ENCODE measurements at regions not wholly inside any gene's neighbourhood (a gene's known extent, or its start where the extent isn't known, plus 50 kb on each side); places are given as distances from the start of the nearest gene placed in this dataset.

GRCh38 chr20:53878262-53879047 is 191.9 kb downstream of the BCAS1 start:
- DNase-seq = no peak
- peak overlapping the region; percentile 29 to 65 (median 54) for H3K4me3 Mint-ChIP-seq
- peaks cover 0 to 2% (median 1%) of the 10 kb centered on the region in 3 donors for H3K27me3 Mint-ChIP-seq (ENCODE audit: low read depth in 3 of 3)
- H3K27ac Mint-ChIP-seq = peak overlapping the region; percentile 59 to 87 (median 74)
- no peaks in the 10 kb centered on the region for H3K9me3 Mint-ChIP-seq
- H3K36me3 Mint-ChIP-seq = no peaks in the 10 kb centered on the region
- H3K4me1 Mint-ChIP-seq = peaks cover 40 to 42% of the 10 kb centered on the region in 2 donors

- peaks cover 55 to 56% of the 10 kb centered on the region in 2 donors for H3K4me1 Mint-ChIP-seq
These were observed 193.4 kb downstream of the BCAS1 start for GRCh38 chr20:53876956-53877355.

GRCh38 chr20:53876470-53876869 is 193.9 kb downstream of the BCAS1 start:
- Mint-ChIP-seq H3K27ac (no peak overlapping the region), H3K36me3 (no peaks in the 10 kb centered on the region), H3K9me3 (no peaks in the 10 kb centered on the region), H3K4me1 (peaks cover 58 to 59% of the 10 kb centered on the region in 2 donors), H3K4me3 (no peak overlapping the region), H3K27me3 (ENCODE audit: low read depth in 3 of 3) (peaks cover 4 to 7% (median 6%) of the 10 kb centered on the region in 3 donors)
- DNase-seq = no peak

More at GRCh38 chr20:53876956-53877355, 193.4 kb downstream of the BCAS1 start:
- no peaks in the 10 kb centered on the region for H3K36me3 Mint-ChIP-seq
- DNase-seq = no peak
- no peaks in the 10 kb centered on the region for H3K9me3 Mint-ChIP-seq
- H3K27ac Mint-ChIP-seq = no peak overlapping the region
- peaks cover 4 to 7% (median 6%) of the 10 kb centered on the region in 3 donors for H3K27me3 Mint-ChIP-seq (ENCODE audit: low read depth in 3 of 3)
- H3K4me3 Mint-ChIP-seq = no peak overlapping the region

- Mint-ChIP-seq H3K4me1 (peaks cover 54 to 58% of the 10 kb centered on the region in 2 donors), H3K27ac (peak overlapping the region in 3 of 6 donors; percentile 6 to 39 (median 8)), H3K9me3 (no peaks in the 10 kb centered on the region), H3K36me3 (no peaks in the 10 kb centered on the region), H3K27me3 (ENCODE audit: low read depth in 3 of 3) (peaks cover 4 to 7% (median 6%) of the 10 kb centered on the region in 3 donors), H3K4me3 (no peak overlapping the region)
- no peak for DNase-seq
These were observed 194.9 kb downstream of the BCAS1 start for GRCh38 chr20:53875452-53875851.

- Mint-ChIP-seq H3K27ac (peak overlapping the region in 2 of 6 donors; percentile 30 to 39), H3K36me3 (no peaks in the 10 kb centered on the region), H3K4me1 (peaks cover 54 to 58% of the 10 kb centered on the region in 2 donors), H3K4me3 (peak overlapping the region in 1 of 5 donors; percentile 47), H3K27me3 (ENCODE audit: low read depth in 3 of 3) (peaks cover 4 to 7% (median 6%) of the 10 kb centered on the region in 3 donors), H3K9me3 (no peaks in the 10 kb centered on the region)
- no peak for DNase-seq
These were observed 195.7 kb downstream of the BCAS1 start for GRCh38 chr20:53874706-53875105.

- Mint-ChIP-seq H3K36me3 (no peaks in the 10 kb centered on the region), H3K4me1 (peaks cover 53 to 58% of the 10 kb centered on the region in 2 donors)
- no peak for DNase-seq
These were observed 196.3 kb downstream of the BCAS1 start for GRCh38 chr20:53874104-53874503.

GRCh38 chr20:53873230-53873604 is 197.2 kb downstream of the BCAS1 start:
- H3K4me3 Mint-ChIP-seq = peak overlapping the region; percentile 62 to 85 (median 84)
- no peaks in the 10 kb centered on the region for H3K9me3 Mint-ChIP-seq
- peaks cover 4 to 7% (median 4%) of the 10 kb centered on the region in 3 donors for H3K27me3 Mint-ChIP-seq (ENCODE audit: low read depth in 3 of 3)
- peaks cover 45 to 50% of the 10 kb centered on the region in 2 donors for H3K4me1 Mint-ChIP-seq
- DNase-seq = no peak
- peak overlapping the region; percentile 91 to 96 (median 95) for H3K27ac Mint-ChIP-seq
- H3K36me3 Mint-ChIP-seq = no peaks in the 10 kb centered on the region

More at GRCh38 chr20:53874104-53874503, 196.3 kb downstream of the BCAS1 start:
- Mint-ChIP-seq H3K4me3 (no peak overlapping the region), H3K27ac (peak overlapping the region in 1 of 6 donors; percentile 27), H3K9me3 (no peaks in the 10 kb centered on the region), H3K27me3 (ENCODE audit: low read depth in 3 of 3) (peaks cover 4 to 7% (median 6%) of the 10 kb centered on the region in 3 donors)

- H3K9me3 Mint-ChIP-seq = no peaks in the 10 kb centered on the region
- peak overlapping the region; percentile 91 to 96 (median 95) for H3K27ac Mint-ChIP-seq
These were observed 197.7 kb downstream of the BCAS1 start for GRCh38 chr20:53872561-53873229.

GRCh38 chr20:53872081-53872541 is 198.3 kb downstream of the BCAS1 start:
- no peaks in the 10 kb centered on the region for H3K9me3 Mint-ChIP-seq
- peak overlapping the region; percentile 91 to 96 (median 95) for H3K27ac Mint-ChIP-seq
- peaks cover 47 to 55% of the 10 kb centered on the region in 2 donors for H3K4me1 Mint-ChIP-seq
- peaks cover 4 to 7% (median 4%) of the 10 kb centered on the region in 3 donors for H3K27me3 Mint-ChIP-seq (ENCODE audit: low read depth in 3 of 3)
- peak; percentile 20 to 39 (median 38) for DNase-seq
- no peaks in the 10 kb centered on the region for H3K36me3 Mint-ChIP-seq
- H3K4me3 Mint-ChIP-seq = peak overlapping the region; percentile 62 to 85 (median 84)

More at GRCh38 chr20:53872561-53873229, 197.7 kb downstream of the BCAS1 start:
- peak; percentile 29 to 57 (median 50) for DNase-seq
- peaks cover 42 to 49% of the 10 kb centered on the region in 2 donors for H3K4me1 Mint-ChIP-seq
- H3K36me3 Mint-ChIP-seq = no peaks in the 10 kb centered on the region
- peaks cover 4 to 7% (median 4%) of the 10 kb centered on the region in 3 donors for H3K27me3 Mint-ChIP-seq (ENCODE audit: low read depth in 3 of 3)
- H3K4me3 Mint-ChIP-seq = peak overlapping the region; percentile 62 to 85 (median 84)

GRCh38 chr20:53871541-53871940 is 198.9 kb downstream of the BCAS1 start:
- DNase-seq = no peak
- no peaks in the 10 kb centered on the region for H3K9me3 Mint-ChIP-seq
- H3K27me3 Mint-ChIP-seq (ENCODE audit: low read depth in 3 of 3) = peaks cover 4 to 5% (median 5%) of the 10 kb centered on the region in 3 donors
- H3K4me1 Mint-ChIP-seq = peaks cover 52 to 60% of the 10 kb centered on the region in 2 donors
- no peaks in the 10 kb centered on the region for H3K36me3 Mint-ChIP-seq
- H3K27ac Mint-ChIP-seq = peak overlapping the region; percentile 91 to 96 (median 95)
- H3K4me3 Mint-ChIP-seq = no peak overlapping the region

GRCh38 chr20:53870426-53871315 is 199.7 kb downstream of the BCAS1 start:
- Mint-ChIP-seq H3K9me3 (no peaks in the 10 kb centered on the region), H3K4me1 (peaks cover 61 to 69% of the 10 kb centered on the region in 2 donors), H3K36me3 (no peaks in the 10 kb centered on the region), H3K27me3 (ENCODE audit: low read depth in 3 of 3) (peaks cover 4 to 8% (median 5%) of the 10 kb centered on the region in 3 donors), H3K27ac (peak overlapping the region in 4 of 6 donors; percentile 31 to 84 (median 76)), H3K4me3 (peak overlapping the region in 1 of 5 donors; percentile 32)
- DNase-seq = no peak

GRCh38 chr20:53869466-53870258 is 200.7 kb downstream of the BCAS1 start:
- Mint-ChIP-seq H3K4me3 (peak overlapping the region; percentile 59 to 70 (median 62)), H3K9me3 (no peaks in the 10 kb centered on the region), H3K36me3 (no peaks in the 10 kb centered on the region), H3K4me1 (peaks cover 67 to 76% of the 10 kb centered on the region in 2 donors), H3K27me3 (ENCODE audit: low read depth in 3 of 3) (peaks cover 4 to 8% (median 5%) of the 10 kb centered on the region in 3 donors), H3K27ac (peak overlapping the region; percentile 77 to 94 (median 85))
- DNase-seq = peak; percentile 67 to 71 (median 70)
